GM13977 (cell line): ENCODE measurements at regions not wholly inside any gene's neighbourhood (a gene's known extent, or its start where the extent isn't known, plus 50 kb on each side); places are given as distances from the start of the nearest gene placed in this dataset.

Experiments
- DNase-seq: peaks from one replicate; pipeline ENCODE4 v3.0.0; 2012; ENCODE audit warnings: low spot score
- in situ Hi-C: fragments of 300-500 bp; cut with MboI; formaldehyde crosslinking; loops from one replicate; pipeline ENCODE4 v1.12.0; 2022; ENCODE audit warnings: low sequenced_read_pairs, low pct_unique_long_range_greater_than_20kb, mixed read lengths, inconsistent platforms; ENCODE audit not compliant: unreplicated experiment
- TF ChIP-seq, protein P1 (sequence below): IDR thresholded peaks from 2 replicates; pipeline ENCODE4 v1.5.1; 2012; ENCODE audit warnings: mild to moderate bottlenecking, control low read depth; ENCODE audit not compliant: insufficient read depth; ENCODE audit errors: extremely low read depth, missing control alignments

- in situ Hi-C loops = no loop called here
- no peak for DNase-seq
- TF ChIP-seq, protein P1, sequence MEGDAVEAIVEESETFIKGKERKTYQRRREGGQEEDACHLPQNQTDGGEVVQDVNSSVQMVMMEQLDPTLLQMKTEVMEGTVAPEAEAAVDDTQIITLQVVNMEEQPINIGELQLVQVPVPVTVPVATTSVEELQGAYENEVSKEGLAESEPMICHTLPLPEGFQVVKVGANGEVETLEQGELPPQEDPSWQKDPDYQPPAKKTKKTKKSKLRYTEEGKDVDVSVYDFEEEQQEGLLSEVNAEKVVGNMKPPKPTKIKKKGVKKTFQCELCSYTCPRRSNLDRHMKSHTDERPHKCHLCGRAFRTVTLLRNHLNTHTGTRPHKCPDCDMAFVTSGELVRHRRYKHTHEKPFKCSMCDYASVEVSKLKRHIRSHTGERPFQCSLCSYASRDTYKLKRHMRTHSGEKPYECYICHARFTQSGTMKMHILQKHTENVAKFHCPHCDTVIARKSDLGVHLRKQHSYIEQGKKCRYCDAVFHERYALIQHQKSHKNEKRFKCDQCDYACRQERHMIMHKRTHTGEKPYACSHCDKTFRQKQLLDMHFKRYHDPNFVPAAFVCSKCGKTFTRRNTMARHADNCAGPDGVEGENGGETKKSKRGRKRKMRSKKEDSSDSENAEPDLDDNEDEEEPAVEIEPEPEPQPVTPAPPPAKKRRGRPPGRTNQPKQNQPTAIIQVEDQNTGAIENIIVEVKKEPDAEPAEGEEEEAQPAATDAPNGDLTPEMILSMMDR = no peak
These were observed 101.5 kb upstream of the TMEM72 start for GRCh38 chr10:44809647-44810046.

GRCh38 chr10:44811072-44811471, 100.1 kb upstream of the TMEM72 start:
- TF ChIP-seq, protein P1 = no peak
- no peak for DNase-seq
- in situ Hi-C loops = no loop called here

GRCh38 chr10:44813201-44813600, 97.9 kb upstream of the TMEM72 start:
- in situ Hi-C loops = no loop called here
- TF ChIP-seq, protein P1 = no peak
- DNase-seq = no peak

- TF ChIP-seq, protein P1 = no peak
- in situ Hi-C loops = no loop called here
- DNase-seq = no peak
These were observed 96.2 kb upstream of the TMEM72 start for GRCh38 chr10:44814929-44815328.

- DNase-seq = no peak
- in situ Hi-C loops = no loop called here
- TF ChIP-seq, protein P1 = no peak
These were observed 93.0 kb upstream of the TMEM72 start for GRCh38 chr10:44818041-44818649.

GRCh38 chr10:44818701-44819127, 92.4 kb upstream of the TMEM72 start:
- no peak for DNase-seq
- TF ChIP-seq, protein P1 = no peak
- in situ Hi-C loops = no loop called here
